NB4 (cell line): ENCODE measurements at regions not wholly inside any gene's neighbourhood (a gene's known extent, or its start where the extent isn't known, plus 50 kb on each side); places are given as distances from the start of the nearest gene placed in this dataset.

Source experiments
- MAX ChIP-seq: IDR thresholded peaks from 2 replicates; pipeline ENCODE4 v1.6.1; 2011; ENCODE audit warnings: low read depth, low read length
- POLR2A ChIP-seq: IDR thresholded peaks from 2 replicates; pipeline ENCODE4 v1.6.1; 2011; ENCODE audit warnings: mild to moderate bottlenecking; ENCODE audit not compliant: insufficient read length; ENCODE audit errors: extremely low read depth
- TF ChIP-seq, protein P1 (sequence below): IDR thresholded peaks from one replicate; pipeline ENCODE4 v1.5.1; 2012; ENCODE audit warnings: low read depth, low read length

DNA sequence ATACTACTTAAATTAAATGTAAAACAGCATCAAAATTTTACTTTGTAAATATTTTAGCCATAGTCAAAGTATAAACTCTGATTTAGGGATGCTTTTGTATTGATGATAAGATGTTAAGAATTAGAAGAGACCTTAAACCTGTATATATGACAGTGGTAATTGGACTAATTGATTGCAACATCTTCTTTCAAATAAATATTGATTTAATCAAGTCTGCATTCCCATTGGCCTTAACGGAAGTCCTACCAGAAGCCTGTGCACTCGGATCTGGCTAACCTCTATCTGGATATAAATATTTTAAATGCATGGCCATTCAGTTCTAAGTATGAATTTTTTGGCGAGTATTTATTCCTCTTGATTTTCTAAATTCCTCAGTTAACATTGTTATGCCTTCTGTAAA lies 856.1 kb downstream of the USP25 start:
- TF ChIP-seq, protein P1, sequence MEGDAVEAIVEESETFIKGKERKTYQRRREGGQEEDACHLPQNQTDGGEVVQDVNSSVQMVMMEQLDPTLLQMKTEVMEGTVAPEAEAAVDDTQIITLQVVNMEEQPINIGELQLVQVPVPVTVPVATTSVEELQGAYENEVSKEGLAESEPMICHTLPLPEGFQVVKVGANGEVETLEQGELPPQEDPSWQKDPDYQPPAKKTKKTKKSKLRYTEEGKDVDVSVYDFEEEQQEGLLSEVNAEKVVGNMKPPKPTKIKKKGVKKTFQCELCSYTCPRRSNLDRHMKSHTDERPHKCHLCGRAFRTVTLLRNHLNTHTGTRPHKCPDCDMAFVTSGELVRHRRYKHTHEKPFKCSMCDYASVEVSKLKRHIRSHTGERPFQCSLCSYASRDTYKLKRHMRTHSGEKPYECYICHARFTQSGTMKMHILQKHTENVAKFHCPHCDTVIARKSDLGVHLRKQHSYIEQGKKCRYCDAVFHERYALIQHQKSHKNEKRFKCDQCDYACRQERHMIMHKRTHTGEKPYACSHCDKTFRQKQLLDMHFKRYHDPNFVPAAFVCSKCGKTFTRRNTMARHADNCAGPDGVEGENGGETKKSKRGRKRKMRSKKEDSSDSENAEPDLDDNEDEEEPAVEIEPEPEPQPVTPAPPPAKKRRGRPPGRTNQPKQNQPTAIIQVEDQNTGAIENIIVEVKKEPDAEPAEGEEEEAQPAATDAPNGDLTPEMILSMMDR = no peak
- no peak for TF ChIP-seq POLR2A
- TF ChIP-seq MAX = no peak
